ENCODE measurements at regions not wholly inside any gene's neighbourhood (a gene's known extent, or its start where the extent isn't known, plus 50 kb on each side); places are given as distances from the start of the nearest gene placed in this dataset.

DNA sequence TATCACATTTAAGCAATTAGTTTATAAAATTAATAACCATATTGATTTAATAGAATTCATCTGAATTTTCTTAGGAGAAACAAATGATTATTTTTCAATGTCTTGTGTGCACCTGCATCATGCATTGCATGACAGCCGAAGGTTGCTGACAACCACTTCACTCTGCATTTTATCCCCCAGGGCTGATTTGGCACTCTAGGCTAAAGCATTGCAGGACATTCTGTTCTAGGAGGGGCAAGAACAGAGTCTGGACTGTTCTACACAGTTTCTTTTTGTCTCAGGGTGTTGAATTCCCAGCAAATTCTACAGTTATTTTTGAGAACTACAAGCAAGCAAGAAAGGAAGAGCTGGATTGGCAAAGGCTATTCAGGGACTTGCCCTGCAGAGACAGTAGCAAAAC is 570.4 kb upstream of the EYS start:
- WGBS (ENCODE audit: insufficient coverage, low coverage, missing lambda C conversion rate) = 0% methylated on average over 1 of the region's 1 CpG
- Histone ChIP-seq H3K36me3 (ENCODE audit: control insufficient read depth, insufficient read depth, low read length) (no peaks in the 10 kb centered on the region), H3K79me2 (ENCODE audit: control insufficient read depth, insufficient read depth, low read length) (no peaks in the 10 kb centered on the region), H3K4me1 (replicated peaks in 1 of 2; ENCODE audit: control insufficient read depth in 2 of 2, insufficient read depth in 2 of 2, low read length in 2 of 2) (no peaks in the 10 kb centered on the region), H3K4me3 (no peak overlapping the region), H3K9ac (ENCODE audit: insufficient read depth in 1 of 2, low read depth in 2 of 2, low read length in 2 of 2) (no peak overlapping the region), H2AFZ (ENCODE audit: low read depth, low read length) (no peak overlapping the region), H4K20me1 (replicated peaks; ENCODE audit: control insufficient read depth, insufficient read depth, low read length) (no peaks in the 10 kb centered on the region), H3K27me3 (ENCODE audit: control insufficient read depth in 2 of 2, insufficient read depth in 2 of 2, low read length in 2 of 2) (no peaks in the 10 kb centered on the region), H3K4me2 (ENCODE audit: insufficient read depth, low read length) (no peak overlapping the region), H3K9me1 (ENCODE audit: control insufficient read depth, insufficient read depth, low read length) (no peaks in the 10 kb centered on the region), H3K9me3 (replicated peaks; ENCODE audit: control insufficient read depth, insufficient read depth, low read depth, low read length) (no peaks in the 10 kb centered on the region), H3K27ac (ENCODE audit: extremely low read depth, low read depth, low read length) (no peak overlapping the region)
- no peak for FAIRE-seq
- no peak for TF ChIP-seq FOXK2 (conservative IDR thresholded peaks at IDR 0.05 in 1 of 2, IDR thresholded peaks at IDR 0.05 in 1 of 2; ENCODE audit: low read depth in 2 of 2)
- no peak for TF ChIP-seq ZNF668 (CRISPR knock-in tag; IDR thresholded peaks at IDR 0.05)
- no peak for TF ChIP-seq ZNF184 (CRISPR knock-in tag; IDR thresholded peaks at IDR 0.05)
- TF ChIP-seq NCOA6 (IDR thresholded peaks at IDR 0.05) = no peak
- TF ChIP-seq ZNF586 (CRISPR knock-in tag; conservative IDR thresholded peaks at IDR 0.05) = no peak
- TF ChIP-seq RFX7 (CRISPR knock-in tag; IDR thresholded peaks at IDR 0.05) = no peak
- no peak for TF ChIP-seq PHB (CRISPR knock-in tag; IDR thresholded peaks at IDR 0.05)
- TF ChIP-seq HMG20A (CRISPR knock-in tag; conservative IDR thresholded peaks at IDR 0.05) = no peak
- no peak for TF ChIP-seq HSF4 (CRISPR knock-in tag; IDR thresholded peaks at IDR 0.05; ENCODE audit: borderline replicate concordance)
- TF ChIP-seq, protein P1, sequence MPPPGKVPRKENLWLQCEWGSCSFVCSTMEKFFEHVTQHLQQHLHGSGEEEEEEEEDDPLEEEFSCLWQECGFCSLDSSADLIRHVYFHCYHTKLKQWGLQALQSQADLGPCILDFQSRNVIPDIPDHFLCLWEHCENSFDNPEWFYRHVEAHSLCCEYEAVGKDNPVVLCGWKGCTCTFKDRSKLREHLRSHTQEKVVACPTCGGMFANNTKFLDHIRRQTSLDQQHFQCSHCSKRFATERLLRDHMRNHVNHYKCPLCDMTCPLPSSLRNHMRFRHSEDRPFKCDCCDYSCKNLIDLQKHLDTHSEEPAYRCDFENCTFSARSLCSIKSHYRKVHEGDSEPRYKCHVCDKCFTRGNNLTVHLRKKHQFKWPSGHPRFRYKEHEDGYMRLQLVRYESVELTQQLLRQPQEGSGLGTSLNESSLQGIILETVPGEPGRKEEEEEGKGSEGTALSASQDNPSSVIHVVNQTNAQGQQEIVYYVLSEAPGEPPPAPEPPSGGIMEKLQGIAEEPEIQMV (tag; conservative IDR thresholded peaks at IDR 0.05; ENCODE audit: low read depth) = no peak
- TF ChIP-seq, protein P2, sequence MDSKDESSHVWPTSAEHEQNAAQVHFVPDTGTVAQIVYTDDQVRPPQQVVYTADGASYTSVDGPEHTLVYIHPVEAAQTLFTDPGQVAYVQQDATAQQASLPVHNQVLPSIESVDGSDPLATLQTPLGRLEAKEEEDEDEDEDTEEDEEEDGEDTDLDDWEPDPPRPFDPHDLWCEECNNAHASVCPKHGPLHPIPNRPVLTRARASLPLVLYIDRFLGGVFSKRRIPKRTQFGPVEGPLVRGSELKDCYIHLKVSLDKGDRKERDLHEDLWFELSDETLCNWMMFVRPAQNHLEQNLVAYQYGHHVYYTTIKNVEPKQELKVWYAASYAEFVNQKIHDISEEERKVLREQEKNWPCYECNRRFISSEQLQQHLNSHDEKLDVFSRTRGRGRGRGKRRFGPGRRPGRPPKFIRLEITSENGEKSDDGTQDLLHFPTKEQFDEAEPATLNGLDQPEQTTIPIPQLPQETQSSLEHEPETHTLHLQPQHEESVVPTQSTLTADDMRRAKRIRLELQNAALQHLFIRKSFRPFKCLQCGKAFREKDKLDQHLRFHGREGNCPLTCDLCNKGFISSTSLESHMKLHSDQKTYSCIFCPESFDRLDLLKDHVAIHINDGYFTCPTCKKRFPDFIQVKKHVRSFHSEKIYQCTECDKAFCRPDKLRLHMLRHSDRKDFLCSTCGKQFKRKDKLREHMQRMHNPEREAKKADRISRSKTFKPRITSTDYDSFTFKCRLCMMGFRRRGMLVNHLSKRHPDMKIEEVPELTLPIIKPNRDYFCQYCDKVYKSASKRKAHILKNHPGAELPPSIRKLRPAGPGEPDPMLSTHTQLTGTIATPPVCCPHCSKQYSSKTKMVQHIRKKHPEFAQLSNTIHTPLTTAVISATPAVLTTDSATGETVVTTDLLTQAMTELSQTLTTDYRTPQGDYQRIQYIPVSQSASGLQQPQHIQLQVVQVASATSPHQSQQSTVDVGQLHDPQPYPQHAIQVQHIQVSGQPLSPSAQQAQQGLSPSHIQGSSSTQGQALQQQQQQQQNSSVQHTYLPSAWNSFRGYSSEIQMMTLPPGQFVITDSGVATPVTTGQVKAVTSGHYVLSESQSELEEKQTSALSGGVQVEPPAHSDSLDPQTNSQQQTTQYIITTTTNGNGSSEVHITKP (IDR thresholded peaks at IDR 0.05; ENCODE audit: partially characterized antibody) = no peak
- no peak for TF ChIP-seq PCBP1 (IDR thresholded peaks at IDR 0.05; ENCODE audit: low read depth, low read length, poor library complexity, severe bottlenecking)
- no peak for TF ChIP-seq NBN (IDR thresholded peaks at IDR 0.05; ENCODE audit: low read depth)
- TF ChIP-seq ZFP1 (CRISPR knock-in tag; IDR thresholded peaks at IDR 0.05) = no peak
- TF ChIP-seq NFIC (IDR thresholded peaks at IDR 0.05) = no peak
- TF ChIP-seq ZNF197 (CRISPR knock-in tag; IDR thresholded peaks at IDR 0.05; ENCODE audit: low read depth) = no peak
- TF ChIP-seq ZNF57 (CRISPR knock-in tag; IDR thresholded peaks at IDR 0.05) = no peak
- no peak for TF ChIP-seq BRD4 (IDR thresholded peaks at IDR 0.05)
- intact Hi-C loops (cut with micrococcal nuclease) = no loop called here
- no peak for ATAC-seq
- no TSS peak for BruUV-seq (replicated peaks)
- ChIA-PET CTCF (ENCODE audit: low intra/inter-chr PET ratio) (no interaction called here), POLR2A (no interaction called here)
- DNase-seq (ENCODE audit: extremely low read depth in 1 of 4, low spot score in 3 of 4) = no peak
- in situ Hi-C loops (cut with MboI) = no loop called here

Data from K562 (cell line).